ENCODE measurements at regions not wholly inside any gene's neighbourhood (a gene's known extent, or its start where the extent isn't known, plus 50 kb on each side); places are given as distances from the start of the nearest gene placed in this dataset.
"Not testable (repeated sequence)": the region's sequence is repeated elsewhere in the genome, so short reads cannot be mapped to it uniquely, and the experiment has no call there.

DNA sequence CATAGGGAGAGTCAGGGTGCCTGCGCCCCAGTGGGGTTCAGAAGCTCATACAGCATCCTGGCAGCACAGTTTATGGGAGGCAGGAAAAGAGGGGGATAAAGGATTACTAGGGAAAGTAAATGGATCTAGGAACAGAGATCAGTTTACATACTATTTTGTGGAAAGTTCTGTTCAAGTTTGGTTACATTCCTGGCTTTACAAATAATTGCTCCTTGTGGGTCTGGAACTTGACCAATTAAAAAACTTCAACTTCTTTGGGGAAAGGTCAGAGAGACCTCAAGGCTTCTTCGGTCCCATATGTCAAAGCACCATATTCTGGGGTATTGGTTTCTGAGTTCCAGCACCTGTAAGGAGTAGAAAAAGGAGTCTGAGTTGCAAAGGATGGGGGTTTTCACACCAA, 64.1 kb downstream of the ZDHHC19 start:
- DNase-seq (ENCODE audit: low read depth in 2 of 2) = no peak

DNA sequence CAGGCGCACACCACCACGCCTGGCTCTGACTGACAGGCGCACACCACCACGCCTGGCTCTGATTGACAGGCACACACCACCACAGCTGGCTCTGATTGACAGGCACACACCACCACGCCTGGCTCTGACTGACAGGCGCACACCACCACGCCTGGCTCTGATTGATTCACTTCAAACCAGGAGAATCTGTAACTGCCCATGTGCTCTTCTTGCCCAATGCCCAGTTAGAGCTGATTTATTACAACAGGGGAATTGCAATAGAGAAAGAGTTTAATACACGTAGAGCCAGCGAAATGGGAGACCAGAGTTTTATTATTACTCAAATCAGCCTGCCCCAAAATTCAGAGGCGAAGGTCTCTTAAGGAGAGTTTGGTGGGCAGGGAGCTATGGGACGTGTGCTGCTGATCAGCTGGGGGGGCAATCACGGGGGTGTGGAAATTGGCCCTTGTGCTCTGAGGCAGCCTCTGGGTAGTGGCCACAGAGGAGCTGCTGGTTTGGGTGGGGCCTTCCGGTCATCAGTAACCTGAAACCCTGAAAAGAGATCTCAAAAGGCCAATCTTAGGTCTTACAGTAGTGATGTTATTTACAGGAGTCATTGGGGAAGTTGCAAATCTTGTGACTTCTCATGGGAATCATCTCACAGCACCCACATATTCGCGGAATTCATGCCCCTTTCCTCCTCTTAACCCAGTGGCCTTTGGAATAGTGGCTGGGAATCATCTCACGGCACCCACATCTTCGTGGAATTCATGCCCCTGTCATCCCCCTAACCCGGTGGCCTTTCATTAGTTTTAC, 63.8 kb upstream of the TFRC start:
- no peak for DNase-seq (ENCODE audit: low read depth in 2 of 2)

DNA sequence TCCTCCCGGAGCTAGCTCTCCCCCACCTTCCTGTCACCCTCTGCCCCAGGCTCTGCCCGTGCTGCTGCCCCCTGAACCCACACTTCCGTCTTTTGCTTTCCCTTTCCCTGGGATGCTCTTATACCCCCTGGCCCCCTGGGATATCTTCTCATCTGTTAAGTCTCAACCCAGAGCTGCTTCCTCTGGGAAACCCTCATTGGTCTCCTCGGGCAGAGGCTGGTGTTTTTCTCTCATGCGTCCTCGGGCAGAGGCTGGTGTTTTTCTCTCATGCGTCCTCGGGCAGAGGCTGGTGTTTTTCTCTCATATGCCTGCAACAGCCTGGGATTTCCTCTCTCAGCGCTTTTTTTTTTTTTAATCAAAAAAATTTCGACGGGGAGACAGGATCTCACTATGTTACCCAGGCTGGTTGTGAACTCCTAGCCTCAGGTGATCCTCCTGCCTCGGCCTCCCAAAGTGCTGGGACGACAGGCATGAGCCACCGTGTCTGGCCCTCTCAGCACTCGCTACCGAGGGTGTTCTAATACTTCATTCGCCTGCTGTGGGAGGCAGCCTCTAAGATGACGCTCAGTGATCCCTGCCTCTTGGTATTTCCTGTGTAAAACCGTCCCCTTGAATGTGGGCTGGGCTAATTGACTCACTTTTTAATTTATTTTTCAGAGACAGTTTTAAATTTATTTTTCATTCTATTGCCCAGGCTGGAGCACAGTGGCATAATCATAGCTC, 62.7 kb upstream of the TFRC start:
- DNase-seq (ENCODE audit: low read depth in 2 of 2) = peak in 1 of 2 experiments; percentile 20

DNA sequence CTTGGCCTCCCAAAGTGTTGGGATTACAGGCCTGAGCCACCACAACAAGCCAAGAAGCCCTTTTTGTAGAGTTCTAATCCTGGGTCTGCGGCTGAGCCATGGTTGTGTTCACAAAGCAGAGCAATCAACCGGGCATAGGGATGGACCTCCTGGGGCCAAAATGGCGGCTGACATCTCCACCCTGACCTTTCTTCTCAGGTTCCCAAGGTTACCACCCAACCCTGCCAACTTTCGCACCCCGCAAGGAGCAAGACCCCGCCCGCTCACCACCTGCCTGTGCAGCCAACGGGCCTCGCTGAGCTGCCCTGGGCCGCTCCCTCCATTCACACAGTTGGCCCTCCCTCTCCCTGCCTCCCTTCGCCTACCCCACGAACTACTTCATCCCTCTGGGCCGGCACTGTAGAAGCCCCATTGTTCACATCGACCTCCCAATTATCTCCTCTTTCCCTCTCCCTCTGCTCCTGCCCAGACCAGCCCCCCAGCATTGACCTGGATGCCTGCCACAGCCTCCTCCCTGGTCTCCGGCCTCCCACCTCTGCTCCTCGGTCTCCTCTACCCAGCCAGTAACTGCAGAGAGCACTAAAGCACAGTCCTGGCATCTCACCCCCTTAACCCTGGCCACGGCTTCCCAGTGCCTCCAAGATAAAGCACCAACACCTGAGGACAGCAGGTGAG, 62.0 kb upstream of the TFRC start:
- no peak for DNase-seq (ENCODE audit: low read depth in 2 of 2)

DNA sequence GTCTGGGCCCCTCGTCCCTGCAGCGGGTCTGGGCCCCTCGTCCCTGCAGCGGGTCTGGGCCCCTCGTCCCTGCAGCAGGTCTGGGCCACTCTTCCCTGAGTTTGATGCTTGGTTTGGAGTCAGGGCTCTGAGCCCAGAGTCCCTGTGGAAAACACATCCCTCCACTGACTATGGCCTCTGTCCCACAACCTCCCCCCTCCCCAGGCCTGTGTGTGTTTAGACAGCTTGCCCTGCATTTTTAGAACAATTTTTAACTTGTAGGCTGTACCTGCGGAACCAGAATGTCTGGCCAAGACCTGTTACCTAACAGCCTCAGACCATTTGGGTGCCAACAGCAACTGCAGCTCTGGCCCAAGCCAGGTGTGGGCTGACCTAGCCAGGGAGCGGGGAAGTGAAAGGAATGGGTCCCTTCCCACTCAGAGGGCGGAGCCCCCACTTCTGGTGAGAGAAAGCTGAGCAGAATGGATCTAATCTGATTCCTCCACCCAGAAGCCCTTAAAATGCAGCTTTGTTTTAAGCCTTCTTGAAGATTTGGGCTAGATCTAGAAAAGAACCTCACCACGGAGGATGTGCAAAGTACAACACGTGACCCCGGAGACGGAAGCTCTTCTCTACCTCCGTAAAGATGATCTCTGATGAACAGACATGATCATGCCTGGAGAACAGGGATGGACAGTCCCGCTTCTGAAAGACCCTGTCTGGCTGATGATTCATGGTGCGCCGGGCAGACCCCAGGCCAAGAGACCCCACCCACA, 60.5 kb upstream of the TFRC start:
- DNase-seq (ENCODE audit: low read depth in 2 of 2) = no peak

DNA sequence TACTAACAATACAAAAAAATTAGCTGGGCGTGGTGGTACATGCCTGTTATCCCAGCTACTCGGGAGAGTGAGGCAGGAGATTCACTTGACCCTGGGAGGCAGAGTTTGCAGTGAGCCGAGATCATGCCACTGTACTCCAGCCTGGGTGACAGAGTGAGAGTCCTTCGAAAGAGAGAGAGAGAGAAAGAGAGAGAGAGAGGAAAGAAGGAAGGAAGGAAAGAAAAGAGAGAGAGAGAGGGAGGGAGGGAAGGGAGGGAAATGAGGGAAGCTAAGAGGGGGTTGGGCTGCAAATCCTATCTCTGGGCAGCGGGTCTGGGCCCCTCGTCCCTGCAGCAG, 59.9 kb upstream of the TFRC start:
- no peak for DNase-seq (ENCODE audit: low read depth in 2 of 2)

DNA sequence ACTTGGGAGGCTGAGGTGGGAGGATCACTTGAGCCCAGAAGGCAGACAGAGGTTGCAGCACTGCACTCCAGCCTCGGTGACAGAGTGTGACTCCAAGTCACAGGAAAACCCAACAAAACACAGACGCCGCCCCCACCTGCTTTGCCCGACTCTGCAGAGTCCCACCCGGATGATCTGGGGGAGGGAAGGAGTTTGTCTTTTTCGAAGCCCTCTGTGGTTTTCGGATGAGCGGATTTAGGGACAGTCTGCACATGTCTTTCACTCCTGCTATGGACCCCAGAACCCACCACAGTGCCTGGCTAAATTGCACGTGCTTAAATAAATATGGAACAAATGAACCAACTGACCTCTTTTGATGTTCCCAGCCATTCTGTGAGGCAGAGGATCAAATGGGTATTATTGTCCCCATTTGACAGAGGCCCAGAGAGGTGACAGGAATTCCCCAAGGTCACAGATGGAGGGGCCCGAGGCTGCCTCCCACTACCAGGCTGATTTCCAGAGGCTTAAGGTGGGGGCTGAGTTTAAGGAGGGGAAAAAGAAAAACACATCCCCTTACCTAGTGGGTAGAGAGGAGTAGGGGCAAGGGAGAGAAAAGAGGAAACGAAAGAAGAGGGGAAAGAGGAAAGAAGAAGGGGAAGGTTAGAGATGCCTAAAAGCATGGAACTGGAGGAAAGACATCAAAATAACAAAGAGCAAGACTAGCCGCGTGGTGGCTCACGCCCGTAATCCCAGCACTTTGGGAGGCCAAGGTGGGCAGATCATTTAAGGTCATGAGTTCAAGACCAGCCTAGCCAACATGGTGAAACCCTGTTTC, 59.4 kb upstream of the TFRC start:
- DNase-seq (ENCODE audit: low read depth in 2 of 2) = no peak

DNA sequence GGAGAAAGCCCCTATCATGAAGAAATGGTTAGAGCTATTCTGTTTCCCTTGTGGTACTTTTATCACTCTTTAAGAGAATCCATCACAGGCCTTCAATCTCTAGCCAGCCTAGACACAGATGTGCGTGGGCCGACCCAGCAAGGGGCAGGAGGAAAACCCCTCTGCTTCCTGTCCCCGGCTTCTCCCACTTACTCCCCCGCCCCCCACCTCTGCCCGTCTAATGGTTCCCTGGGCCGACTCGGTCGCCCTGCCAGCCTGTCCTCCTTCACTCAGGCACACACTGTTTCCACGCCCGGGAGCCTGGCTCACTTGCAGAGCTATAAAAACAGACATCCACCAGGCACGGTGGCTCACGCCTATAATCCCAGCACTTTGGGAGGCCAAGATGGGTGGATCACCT, 58.3 kb upstream of the TFRC start:
- no peak for DNase-seq (ENCODE audit: low read depth in 2 of 2)

DNA sequence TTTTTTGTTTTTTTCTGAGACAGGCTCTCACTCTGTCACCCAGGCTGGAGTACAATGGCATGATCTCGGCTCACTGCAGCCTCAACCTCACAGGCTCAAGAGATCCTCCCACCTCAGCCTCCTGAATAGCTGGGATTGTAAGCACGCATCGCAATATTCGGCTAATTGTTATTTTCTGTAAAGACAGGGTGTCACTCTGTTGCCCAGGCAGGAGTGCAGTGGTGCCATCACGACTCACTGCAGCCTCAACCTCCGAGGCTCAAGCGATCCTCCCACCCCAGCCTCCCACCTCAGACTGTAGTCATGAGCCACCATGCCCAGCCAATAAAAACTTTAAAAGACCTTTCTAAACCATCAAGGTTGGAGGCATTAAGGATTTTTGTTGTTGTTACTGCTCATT, 57.4 kb upstream of the TFRC start:
- no peak for DNase-seq (ENCODE audit: low read depth in 2 of 2)

DNA sequence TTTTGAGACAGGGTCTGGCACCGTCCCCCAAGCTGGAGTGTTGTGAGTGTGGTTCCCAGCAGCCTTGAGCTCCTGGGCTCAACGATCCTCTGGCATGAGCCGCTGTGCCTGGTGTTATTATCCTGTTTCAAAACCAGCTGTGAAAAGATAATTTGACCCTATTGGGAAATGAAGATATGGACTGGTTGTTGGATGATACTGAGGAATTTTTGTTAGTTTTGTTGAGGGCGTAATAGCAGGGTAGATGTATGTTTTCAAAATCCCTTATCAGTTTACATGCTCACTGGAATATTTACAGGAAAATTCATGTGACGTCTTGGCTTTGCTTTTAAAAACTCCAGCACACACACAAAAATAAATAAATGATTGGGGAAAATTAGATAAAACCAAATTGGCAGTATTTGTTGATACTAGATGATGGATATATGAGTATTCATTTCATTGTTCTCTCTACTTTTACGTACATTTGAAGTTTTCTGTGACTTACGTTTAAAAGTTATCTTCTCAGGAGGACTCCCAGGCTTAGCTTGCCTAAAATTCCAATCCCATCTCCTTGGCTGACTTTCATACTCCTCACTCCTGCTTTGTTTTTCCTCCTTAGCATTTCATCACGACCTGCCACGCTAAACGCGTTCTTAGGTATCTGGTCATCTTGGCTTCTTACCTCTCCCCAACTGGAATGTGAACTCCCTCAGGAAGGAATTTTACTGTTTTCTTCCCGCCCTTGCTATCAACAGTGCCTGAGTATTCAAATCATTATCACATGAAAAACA, 56.8 kb upstream of the TFRC start:
- peak in 1 of 2 experiments; percentile 8 for DNase-seq (ENCODE audit: low read depth in 2 of 2)

DNA sequence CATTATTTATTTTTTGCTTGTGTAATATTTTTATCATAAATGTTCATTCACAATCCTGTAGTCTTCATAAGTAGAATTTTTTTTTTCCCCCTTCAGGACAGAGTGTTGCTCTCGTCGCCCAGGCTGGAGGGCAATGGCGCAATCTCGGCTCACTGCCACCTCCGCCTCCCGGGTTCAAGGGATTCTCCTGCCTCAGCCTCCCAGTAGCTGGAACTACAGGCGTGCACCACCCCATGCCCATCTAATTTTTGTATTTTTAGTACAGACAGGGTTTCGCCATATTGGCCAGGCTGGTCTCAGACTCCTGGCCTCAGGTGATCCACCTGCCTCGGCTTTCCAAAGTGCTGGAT, 54.7 kb upstream of the TFRC start:
- not testable (repeated sequence) for DNase-seq (ENCODE audit: low read depth in 2 of 2)

DNA sequence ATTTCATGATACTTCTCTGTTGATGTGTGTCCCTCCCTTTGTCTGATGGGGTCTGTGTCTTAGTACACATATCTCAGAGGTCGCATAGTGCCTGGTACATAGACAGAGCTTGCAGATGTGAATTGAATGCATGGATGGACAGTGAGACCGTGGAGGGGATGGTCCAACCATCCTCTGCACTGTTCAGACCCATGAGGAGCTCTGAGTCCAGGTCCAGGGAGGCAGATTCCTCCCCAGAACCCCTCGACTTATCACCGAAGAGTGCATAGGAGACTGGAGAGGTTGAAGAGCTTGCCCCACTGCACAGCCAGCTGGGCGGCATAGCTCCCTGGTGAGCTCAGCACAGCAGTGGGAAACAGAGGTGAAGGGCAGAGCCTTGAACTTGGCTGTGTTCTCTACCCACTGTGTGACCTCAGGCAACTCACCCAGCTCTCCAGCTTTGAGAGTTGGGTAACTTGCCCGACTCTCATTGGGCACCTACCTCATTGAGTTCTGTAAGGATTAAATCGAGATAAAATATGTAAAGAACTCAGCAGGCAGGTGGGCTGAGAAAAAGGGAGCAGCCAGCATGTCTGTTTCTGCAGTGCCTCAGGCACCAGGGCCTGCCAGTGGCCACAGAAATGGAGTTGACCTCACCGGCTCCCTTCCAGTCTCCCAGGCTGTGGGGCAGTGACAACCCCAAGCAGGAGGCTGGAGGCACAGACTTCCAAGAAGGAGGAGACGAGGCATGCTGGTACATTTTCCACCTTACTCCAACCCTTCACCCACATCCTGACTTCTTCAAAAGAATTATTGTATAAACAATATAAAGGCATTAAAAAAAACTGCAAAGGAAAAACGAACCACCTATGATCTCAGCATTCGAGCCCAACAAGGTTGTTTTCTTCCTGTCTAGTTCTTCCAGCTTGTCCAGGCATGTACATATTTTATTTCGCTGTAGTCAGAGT, 54.1 kb upstream of the TFRC start:
- no peak for DNase-seq (ENCODE audit: low read depth in 2 of 2)

DNA sequence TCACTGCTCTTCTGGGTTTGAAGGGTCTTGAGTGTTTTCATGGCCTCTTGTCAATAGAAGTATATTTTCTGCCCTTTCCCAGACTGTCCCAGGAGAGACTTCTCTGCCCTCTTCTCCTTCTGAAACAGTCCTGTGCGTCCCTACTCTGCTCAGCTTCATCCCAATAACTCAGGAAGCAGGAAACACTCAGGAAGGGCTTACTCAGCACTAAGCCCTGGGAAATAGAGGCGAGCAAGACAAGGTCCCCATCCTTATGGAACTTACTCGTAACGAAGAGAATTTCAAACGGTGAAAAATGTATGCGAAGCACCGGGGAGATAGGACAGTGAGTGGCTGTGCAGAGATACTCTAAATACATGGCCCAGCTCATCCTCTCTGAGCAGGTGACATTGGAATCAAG, 52.8 kb upstream of the TFRC start:
- DNase-seq (ENCODE audit: low read depth in 2 of 2) = no peak

DNA sequence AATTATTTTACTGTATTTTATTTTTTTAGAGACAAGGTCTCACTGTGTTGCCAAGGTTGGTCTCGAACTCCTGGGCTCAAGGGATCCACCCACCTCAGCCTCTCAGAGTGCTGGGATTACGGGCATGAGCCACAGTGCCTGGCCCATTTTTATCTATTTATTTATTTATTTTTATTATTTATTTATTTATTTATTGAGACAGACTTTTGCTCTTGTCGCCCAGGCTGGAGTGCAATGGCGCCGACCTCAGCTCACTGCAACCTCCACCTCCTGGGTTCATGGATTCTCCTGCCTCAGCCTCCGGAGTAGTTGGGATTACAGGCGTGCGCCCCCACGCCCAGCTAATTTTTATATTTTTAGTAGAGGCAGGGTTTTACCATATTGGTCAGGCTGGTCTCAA, 52.0 kb upstream of the TFRC start:
- DNase-seq (ENCODE audit: low read depth in 2 of 2) = not testable (repeated sequence)

DNA sequence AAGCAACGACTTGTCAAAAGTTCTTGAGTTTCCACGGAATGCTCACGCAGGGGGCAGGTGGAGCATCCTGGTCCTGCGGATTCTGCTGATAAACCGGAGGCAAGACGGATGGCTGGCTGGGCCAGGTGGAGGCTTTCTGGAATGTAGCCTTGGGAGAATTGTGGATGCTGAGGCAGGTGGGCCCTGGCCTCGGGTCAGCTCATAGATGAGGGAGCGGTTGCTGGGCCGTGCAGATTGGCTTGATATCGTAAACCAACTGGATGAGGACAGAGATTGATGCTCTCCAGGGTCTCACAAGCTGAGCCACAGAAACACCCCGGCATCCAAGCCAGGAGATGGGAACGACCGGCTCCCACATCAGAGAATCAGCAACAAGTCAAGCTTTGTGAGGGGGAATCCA, 50.0 kb upstream of the TFRC start:
- DNase-seq (ENCODE audit: low read depth in 2 of 2) = no peak
